ENCODE measurements at regions not wholly inside any gene's neighbourhood (a gene's known extent, or its start where the extent isn't known, plus 50 kb on each side); places are given as distances from the start of the nearest gene placed in this dataset.

DNA sequence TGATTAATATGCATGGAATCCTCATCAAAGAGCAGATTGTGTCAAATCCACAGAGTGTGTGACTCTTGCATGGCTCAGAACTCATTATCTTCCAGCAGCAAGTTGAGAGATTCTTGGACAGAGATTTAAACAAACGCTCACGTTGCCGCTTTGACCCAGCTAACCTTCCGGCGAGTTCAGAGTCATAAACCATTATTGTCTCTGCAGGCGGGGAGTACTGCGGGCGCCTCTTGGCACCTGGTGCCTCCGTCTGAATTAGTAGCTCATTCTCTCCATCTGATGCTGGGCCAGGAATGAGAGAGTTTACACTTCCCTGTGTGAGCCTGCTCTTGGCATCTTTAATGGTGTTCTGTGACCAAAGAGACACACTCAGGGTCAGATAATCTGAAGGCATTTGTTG lies 138.6 kb upstream of the WSCD1 start:
- H3K36me3 ChIP-seq = no peaks in the 10 kb centered on the region
- no peaks in the 10 kb centered on the region for H3K9me3 ChIP-seq
- TF ChIP-seq, protein P1, sequence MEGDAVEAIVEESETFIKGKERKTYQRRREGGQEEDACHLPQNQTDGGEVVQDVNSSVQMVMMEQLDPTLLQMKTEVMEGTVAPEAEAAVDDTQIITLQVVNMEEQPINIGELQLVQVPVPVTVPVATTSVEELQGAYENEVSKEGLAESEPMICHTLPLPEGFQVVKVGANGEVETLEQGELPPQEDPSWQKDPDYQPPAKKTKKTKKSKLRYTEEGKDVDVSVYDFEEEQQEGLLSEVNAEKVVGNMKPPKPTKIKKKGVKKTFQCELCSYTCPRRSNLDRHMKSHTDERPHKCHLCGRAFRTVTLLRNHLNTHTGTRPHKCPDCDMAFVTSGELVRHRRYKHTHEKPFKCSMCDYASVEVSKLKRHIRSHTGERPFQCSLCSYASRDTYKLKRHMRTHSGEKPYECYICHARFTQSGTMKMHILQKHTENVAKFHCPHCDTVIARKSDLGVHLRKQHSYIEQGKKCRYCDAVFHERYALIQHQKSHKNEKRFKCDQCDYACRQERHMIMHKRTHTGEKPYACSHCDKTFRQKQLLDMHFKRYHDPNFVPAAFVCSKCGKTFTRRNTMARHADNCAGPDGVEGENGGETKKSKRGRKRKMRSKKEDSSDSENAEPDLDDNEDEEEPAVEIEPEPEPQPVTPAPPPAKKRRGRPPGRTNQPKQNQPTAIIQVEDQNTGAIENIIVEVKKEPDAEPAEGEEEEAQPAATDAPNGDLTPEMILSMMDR (IDR thresholded peaks at IDR 0.05) = no peak
- H3K4me1 ChIP-seq (ENCODE audit: control insufficient read depth in 1 of 2, insufficient read depth in 1 of 2, low read depth in 1 of 2, low read length in 1 of 2) = no peaks in the 10 kb centered on the region
- H3K4me3 ChIP-seq (ENCODE audit: low read depth in 1 of 2, low read length in 1 of 2) = no peak overlapping the region
- H3K27ac ChIP-seq = no peak overlapping the region
- H3K27me3 ChIP-seq = no peaks in the 10 kb centered on the region

DNA sequence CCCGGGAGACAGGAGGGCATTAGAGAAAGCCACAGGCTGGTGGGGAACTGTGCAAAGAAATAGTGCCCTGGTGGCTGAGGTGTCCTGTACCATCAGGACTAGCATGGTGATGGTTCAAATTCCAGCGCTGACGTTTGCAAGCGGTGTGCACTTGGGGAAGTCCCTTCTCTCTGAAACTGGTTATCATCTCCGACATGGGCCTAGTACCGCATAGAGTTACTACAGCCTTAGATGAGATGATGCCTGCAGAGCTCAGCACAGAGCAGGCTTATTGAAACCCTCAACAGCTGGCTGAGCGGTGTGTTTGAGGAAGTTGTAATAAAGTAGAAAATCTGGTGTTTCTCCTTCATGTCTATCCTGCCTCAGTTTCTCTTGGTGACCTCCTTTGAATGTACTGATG lies 136.7 kb upstream of the WSCD1 start:
- no peak overlapping the region for H3K4me3 ChIP-seq (ENCODE audit: low read depth in 1 of 2, low read length in 1 of 2)
- no peak overlapping the region for H3K27ac ChIP-seq
- no peaks in the 10 kb centered on the region for H3K36me3 ChIP-seq
- TF ChIP-seq, protein P1 (IDR thresholded peaks at IDR 0.05) = no peak
- H3K27me3 ChIP-seq = no peaks in the 10 kb centered on the region
- H3K9me3 ChIP-seq = no peaks in the 10 kb centered on the region
- H3K4me1 ChIP-seq (ENCODE audit: control insufficient read depth in 1 of 2, insufficient read depth in 1 of 2, low read depth in 1 of 2, low read length in 1 of 2) = no peaks in the 10 kb centered on the region

DNA sequence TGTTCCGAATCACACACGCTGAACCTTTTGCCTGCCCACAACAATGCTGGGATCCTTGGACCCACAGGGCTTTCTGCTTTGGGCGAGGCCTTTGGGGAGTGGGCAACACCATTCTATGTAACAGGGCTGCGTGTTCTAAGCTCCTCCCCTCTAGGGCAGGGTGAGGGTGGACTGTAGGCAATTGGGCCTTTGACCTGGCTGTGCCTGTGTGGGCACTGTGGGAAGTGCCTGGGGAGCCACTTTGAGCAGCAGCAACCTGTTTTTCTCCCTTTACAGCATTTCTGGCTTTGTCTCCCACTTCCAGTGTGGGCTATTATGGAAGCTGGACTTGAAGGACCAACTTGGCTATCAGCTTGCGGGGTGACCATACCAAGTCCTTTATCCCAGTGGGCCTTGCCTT lies 128.9 kb upstream of the WSCD1 start:
- Histone ChIP-seq H3K27me3 (no peaks in the 10 kb centered on the region), H3K9me3 (no peaks in the 10 kb centered on the region), H3K36me3 (no peaks in the 10 kb centered on the region), H3K4me3 (ENCODE audit: low read depth in 1 of 2, low read length in 1 of 2) (no peak overlapping the region), H3K4me1 (ENCODE audit: control insufficient read depth in 1 of 2, insufficient read depth in 1 of 2, low read depth in 1 of 2, low read length in 1 of 2) (no peaks in the 10 kb centered on the region), H3K27ac (no peak overlapping the region)
- TF ChIP-seq, protein P1 (IDR thresholded peaks at IDR 0.05) = no peak

DNA sequence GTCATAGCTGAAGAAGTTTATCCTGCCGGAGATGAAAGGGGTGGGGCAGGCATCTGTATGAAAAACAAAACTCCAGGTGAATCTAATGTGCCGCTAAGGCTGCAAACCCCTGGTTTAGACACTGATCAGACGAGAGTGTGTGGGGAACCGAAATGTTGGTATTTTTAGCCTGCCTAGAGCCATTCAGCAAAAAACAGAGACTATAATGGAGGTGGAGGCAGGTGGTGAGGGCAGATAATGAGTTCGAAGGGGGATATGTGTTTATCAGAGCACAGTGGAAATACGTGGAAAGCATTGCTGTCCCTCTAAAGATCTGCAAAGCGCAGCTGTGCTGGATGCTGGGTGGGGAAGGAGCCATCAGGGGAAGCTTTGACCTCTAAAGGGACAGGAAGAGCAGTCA lies 127.5 kb upstream of the WSCD1 start:
- Histone ChIP-seq H3K27ac (no peak overlapping the region), H3K36me3 (no peaks in the 10 kb centered on the region), H3K9me3 (no peaks in the 10 kb centered on the region), H3K27me3 (no peaks in the 10 kb centered on the region), H3K4me1 (ENCODE audit: control insufficient read depth in 1 of 2, insufficient read depth in 1 of 2, low read depth in 1 of 2, low read length in 1 of 2) (no peaks in the 10 kb centered on the region), H3K4me3 (ENCODE audit: low read depth in 1 of 2, low read length in 1 of 2) (no peak overlapping the region)
- TF ChIP-seq, protein P1 (IDR thresholded peaks at IDR 0.05) = no peak

DNA sequence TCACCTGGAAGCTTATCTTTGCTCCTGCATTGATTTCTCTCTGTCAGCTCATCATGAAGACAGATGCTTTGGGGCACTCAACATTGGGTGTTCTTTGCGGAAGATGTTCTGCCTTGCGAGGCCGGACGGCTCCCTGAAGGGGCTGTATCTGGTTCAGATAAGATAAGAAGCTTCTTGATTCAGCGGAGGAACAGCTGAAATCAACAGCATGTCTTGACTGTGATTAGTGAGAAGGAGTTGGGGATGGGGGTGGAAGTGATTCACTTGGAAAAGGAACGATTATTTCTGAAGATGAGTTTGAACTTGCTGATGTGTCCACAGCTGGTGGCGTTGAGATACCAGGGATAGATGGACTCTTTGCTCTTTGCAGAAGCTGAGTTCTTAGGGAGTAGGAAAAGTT lies 126.9 kb upstream of the WSCD1 start:
- Histone ChIP-seq H3K36me3 (no peaks in the 10 kb centered on the region), H3K4me3 (ENCODE audit: low read depth in 1 of 2, low read length in 1 of 2) (no peak overlapping the region), H3K4me1 (ENCODE audit: control insufficient read depth in 1 of 2, insufficient read depth in 1 of 2, low read depth in 1 of 2, low read length in 1 of 2) (no peaks in the 10 kb centered on the region), H3K27me3 (no peaks in the 10 kb centered on the region), H3K27ac (no peak overlapping the region), H3K9me3 (no peaks in the 10 kb centered on the region)
- TF ChIP-seq, protein P1 (IDR thresholded peaks at IDR 0.05) = no peak

DNA sequence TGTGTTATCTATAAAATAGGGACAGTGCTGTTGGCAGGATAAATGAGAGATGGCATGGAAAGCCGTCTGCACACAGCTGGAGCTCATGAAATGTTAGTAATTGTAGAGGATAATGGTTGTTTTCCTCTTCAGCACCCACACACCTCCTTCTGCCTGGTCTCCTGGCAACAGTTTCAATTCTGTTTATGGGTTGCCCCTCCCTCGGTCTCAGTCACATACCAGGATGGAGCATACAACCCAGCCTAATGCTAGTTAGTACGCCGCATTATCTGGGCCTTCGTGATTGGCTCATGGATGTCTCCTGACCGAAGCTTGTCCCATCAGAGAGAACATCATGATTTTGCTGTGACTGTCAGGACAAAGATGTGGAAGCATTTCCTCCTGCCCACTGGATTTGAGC lies 126.2 kb upstream of the WSCD1 start:
- Histone ChIP-seq H3K4me1 (ENCODE audit: control insufficient read depth in 1 of 2, insufficient read depth in 1 of 2, low read depth in 1 of 2, low read length in 1 of 2) (no peaks in the 10 kb centered on the region), H3K27ac (no peak overlapping the region), H3K9me3 (no peaks in the 10 kb centered on the region), H3K36me3 (no peaks in the 10 kb centered on the region), H3K4me3 (ENCODE audit: low read depth in 1 of 2, low read length in 1 of 2) (no peak overlapping the region), H3K27me3 (no peaks in the 10 kb centered on the region)
- TF ChIP-seq, protein P1 (IDR thresholded peaks at IDR 0.05) = no peak
